PC-9 (cell line): ENCODE measurements at regions not wholly inside any gene's neighbourhood (a gene's known extent, or its start where the extent isn't known, plus 50 kb on each side); places are given as distances from the start of the nearest gene placed in this dataset.

ENCODE experiments used
- EZH2 ChIP-seq: fragments of 200-600 bp; sonication (generic); IDR thresholded peaks from 2 replicates; pipeline ENCODE4 v1.8.0; 2017; ENCODE audit warnings: antibody characterized with exemption, low read depth
- TF ChIP-seq, protein P1 (sequence below): fragments of 200-600 bp; sonication (generic); conservative IDR thresholded peaks from 2 replicates; pipeline ENCODE4 v1.6.1; 2017; ENCODE audit warnings: mixed run types, antibody characterized with exemption, mild to moderate bottlenecking, moderate library complexity

DNA sequence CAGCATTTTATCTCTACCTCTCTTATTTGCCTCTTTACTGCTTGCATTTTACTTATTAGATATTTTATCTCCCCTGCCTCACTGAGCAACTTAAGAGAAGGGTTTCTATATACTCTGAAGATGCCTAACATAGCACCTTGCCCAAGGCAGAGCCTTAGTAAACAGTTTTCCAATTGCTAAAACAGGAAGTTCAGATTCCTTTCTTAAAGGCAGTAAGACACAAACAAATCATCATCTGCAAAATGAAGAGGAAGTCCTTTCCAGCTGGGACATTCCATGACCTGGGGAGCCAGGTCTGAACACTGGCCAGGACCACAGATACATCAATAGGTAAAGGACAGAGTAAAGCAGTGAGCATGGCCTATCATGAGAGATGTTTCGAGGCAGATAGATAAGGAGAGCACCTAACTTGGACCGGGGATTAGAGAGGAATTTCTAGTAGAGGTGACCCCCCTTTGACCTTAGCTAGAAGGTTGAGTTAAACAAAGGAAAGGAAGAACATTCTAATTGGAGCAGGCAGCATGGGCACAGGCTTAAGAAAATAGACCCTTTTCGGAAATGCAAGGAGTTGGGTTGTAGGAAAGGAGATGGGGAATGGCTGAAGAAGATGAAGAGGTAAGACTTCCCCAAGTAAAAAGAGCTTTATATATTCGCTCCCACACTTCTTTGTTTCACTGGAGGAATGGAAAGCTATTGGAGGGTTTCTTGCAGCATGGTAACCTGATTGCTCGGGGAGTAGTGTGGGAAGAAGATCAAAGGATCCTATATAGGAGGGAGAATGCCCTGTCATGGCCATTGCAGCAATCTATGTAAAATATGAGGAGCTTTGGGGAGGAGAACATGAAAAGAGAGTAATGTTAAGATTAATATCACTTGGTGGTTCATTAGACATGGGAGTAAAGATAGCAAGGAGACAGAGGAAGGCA is 94.8 kb downstream of the PHLDA1 start:
- no peak for TF ChIP-seq EZH2
- TF ChIP-seq, protein P1, sequence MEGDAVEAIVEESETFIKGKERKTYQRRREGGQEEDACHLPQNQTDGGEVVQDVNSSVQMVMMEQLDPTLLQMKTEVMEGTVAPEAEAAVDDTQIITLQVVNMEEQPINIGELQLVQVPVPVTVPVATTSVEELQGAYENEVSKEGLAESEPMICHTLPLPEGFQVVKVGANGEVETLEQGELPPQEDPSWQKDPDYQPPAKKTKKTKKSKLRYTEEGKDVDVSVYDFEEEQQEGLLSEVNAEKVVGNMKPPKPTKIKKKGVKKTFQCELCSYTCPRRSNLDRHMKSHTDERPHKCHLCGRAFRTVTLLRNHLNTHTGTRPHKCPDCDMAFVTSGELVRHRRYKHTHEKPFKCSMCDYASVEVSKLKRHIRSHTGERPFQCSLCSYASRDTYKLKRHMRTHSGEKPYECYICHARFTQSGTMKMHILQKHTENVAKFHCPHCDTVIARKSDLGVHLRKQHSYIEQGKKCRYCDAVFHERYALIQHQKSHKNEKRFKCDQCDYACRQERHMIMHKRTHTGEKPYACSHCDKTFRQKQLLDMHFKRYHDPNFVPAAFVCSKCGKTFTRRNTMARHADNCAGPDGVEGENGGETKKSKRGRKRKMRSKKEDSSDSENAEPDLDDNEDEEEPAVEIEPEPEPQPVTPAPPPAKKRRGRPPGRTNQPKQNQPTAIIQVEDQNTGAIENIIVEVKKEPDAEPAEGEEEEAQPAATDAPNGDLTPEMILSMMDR = no peak
